HG02852 (cell line): ENCODE measurements at regions not wholly inside any gene's neighbourhood (a gene's known extent, or its start where the extent isn't known, plus 50 kb on each side); places are given as distances from the start of the nearest gene placed in this dataset.
"Not testable (repeated sequence)": the region's sequence is repeated elsewhere in the genome, so short reads cannot be mapped to it uniquely, and the experiment has no call there.

Experiments
- ATAC-seq: cut with Tn5 transposase; IDR thresholded peaks from one replicate; pipeline ENCODE4 v1.9.1; 2021; ENCODE audit warnings: mild to moderate bottlenecking, moderate library complexity; ENCODE audit not compliant: unreplicated experiment

GRCh38 chr7:93663561-93664299, 89.2 kb upstream of the CALCR start:
- no peak for ATAC-seq

- ATAC-seq, result not testable (repeated sequence)
Observed at GRCh38 chr7:93658163-93658562, 83.6 kb upstream of the CALCR start.

- ATAC-seq, result no peak
Observed at GRCh38 chr7:93651603-93652159, 77.2 kb upstream of the CALCR start.

- ATAC-seq, result no peak
Observed at GRCh38 chr7:93646538-93646937, 72.0 kb upstream of the CALCR start.

- no peak for ATAC-seq
Observed at GRCh38 chr7:93636276-93636675, 61.8 kb upstream of the CALCR start.

GRCh38 chr7:93632371-93632770, 57.8 kb upstream of the CALCR start:
- no peak for ATAC-seq

GRCh38 chr7:93629291-93629801, 54.8 kb upstream of the CALCR start:
- no peak for ATAC-seq

- ATAC-seq, result no peak
Observed at GRCh38 chr7:93626869-93627268, 52.3 kb upstream of the CALCR start.
